ENCODE measurements at regions not wholly inside any gene's neighbourhood (a gene's known extent, or its start where the extent isn't known, plus 50 kb on each side); places are given as distances from the start of the nearest gene placed in this dataset.

DNA sequence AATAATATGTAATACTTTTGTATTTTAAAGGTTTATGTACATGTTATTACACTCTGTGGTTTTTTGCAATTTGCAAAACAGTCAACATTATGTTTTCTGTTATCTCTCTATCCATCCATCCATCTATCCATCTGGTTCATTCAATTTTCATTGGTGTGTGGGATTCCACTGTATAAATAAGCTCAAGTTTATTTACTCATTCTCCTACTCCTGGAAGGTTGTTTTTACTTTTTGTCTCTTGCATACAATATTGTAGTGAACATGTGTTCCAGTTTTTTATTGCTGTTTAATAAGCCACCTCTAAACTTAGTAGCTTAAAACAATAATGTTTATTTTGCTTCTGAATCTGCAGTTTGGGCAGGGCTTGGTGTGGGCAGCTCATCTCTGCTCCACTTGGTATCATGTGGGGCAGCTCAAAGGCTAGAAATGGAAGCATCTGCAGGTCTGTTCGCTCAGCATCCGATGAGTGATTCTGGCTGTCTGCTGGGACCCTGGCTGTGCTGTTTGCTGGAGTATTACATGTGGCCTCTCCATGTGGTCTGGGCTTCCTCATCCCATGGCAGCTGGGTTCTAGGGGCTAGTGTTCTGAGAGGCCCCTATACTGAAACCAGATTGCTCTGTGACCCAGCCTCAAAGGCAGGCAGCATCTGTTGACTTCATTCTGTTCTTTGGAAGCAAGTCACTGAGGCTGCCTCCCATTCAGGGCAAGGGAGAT lies 98.8 kb downstream of the SLC25A47 start:
- Histone ChIP-seq H3K4me1 (ENCODE audit: low read length) (0 out of 2 replicates have a peak, but pooled peaks cover 6% of the 10 kb centered on the region), H3K4me2 (ENCODE audit: low read length) (no peak overlapping the region), H3K79me2 (ENCODE audit: low read length) (no peaks in the 10 kb centered on the region), H2AFZ (ENCODE audit: low read depth, low read length) (no peak overlapping the region), H3K4me3 (ENCODE audit: low read length) (no peak overlapping the region), H3K9ac (ENCODE audit: low read length) (no peak overlapping the region), H4K20me1 (ENCODE audit: insufficient read depth, low read length) (no peaks in the 10 kb centered on the region), H3K27ac (ENCODE audit: low read length) (no peak overlapping the region), H3K27me3 (ENCODE audit: low read depth, low read length) (no peaks in the 10 kb centered on the region), H3K36me3 (replicated peaks; ENCODE audit: low read depth, low read length) (no peaks in the 10 kb centered on the region), H3K9me3 (ENCODE audit: insufficient read depth, low read length) (no peaks in the 10 kb centered on the region)
- TF ChIP-seq, protein P1, sequence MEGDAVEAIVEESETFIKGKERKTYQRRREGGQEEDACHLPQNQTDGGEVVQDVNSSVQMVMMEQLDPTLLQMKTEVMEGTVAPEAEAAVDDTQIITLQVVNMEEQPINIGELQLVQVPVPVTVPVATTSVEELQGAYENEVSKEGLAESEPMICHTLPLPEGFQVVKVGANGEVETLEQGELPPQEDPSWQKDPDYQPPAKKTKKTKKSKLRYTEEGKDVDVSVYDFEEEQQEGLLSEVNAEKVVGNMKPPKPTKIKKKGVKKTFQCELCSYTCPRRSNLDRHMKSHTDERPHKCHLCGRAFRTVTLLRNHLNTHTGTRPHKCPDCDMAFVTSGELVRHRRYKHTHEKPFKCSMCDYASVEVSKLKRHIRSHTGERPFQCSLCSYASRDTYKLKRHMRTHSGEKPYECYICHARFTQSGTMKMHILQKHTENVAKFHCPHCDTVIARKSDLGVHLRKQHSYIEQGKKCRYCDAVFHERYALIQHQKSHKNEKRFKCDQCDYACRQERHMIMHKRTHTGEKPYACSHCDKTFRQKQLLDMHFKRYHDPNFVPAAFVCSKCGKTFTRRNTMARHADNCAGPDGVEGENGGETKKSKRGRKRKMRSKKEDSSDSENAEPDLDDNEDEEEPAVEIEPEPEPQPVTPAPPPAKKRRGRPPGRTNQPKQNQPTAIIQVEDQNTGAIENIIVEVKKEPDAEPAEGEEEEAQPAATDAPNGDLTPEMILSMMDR (IDR thresholded peaks at IDR 0.05; ENCODE audit: low read depth, low read length): no peak
- no peak for TF ChIP-seq EZH2phosphoT487 (IDR thresholded peaks at IDR 0.05; ENCODE audit: low read depth)

DNA sequence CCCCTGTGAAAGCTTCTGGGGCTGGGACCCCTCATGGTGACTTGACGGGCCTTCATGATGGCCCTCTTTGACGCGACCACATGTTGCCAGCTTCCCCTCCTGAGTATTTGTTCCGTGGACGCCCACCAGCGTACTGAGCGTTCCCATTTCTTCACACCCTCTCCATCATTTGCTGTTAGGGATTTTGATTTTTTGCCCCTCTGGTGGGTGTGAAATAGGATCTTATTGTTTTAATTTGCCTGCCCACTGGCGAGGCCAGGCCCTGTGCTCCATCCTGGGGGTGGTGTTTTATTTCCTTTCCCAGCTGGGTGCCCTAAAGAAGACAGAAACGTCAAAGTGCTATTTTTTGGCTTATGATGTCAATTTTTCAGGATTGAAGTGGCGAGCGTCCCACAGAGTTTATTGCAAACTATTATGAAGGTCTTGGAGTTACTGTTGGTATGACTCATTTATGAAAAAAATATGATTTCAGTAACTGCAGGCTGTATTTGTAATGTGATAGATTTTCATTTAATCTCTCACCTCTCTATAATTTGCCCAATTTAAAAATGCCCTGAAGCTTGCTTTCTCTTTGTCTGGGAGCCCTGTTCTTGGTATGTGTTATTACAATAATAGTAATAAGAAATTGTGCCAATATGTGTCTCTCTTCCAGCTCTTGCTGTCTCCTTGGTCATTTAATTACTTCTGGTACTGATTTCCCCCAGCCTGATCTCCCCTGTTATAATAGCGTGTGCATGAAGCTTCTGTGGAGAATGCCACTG lies 99.6 kb downstream of the SLC25A47 start:
- Histone ChIP-seq H4K20me1 (ENCODE audit: insufficient read depth, low read length) (no peaks in the 10 kb centered on the region), H3K79me2 (ENCODE audit: low read length) (no peaks in the 10 kb centered on the region), H3K4me3 (ENCODE audit: low read length) (no peak overlapping the region), H3K4me2 (ENCODE audit: low read length) (no peak overlapping the region), H3K4me1 (ENCODE audit: low read length) (0 out of 2 replicates have a peak, but pooled peaks cover 6% of the 10 kb centered on the region), H2AFZ (ENCODE audit: low read depth, low read length) (no peak overlapping the region), H3K27ac (ENCODE audit: low read length) (no peak overlapping the region), H3K9me3 (ENCODE audit: insufficient read depth, low read length) (no peaks in the 10 kb centered on the region), H3K36me3 (replicated peaks; ENCODE audit: low read depth, low read length) (no peaks in the 10 kb centered on the region), H3K9ac (ENCODE audit: low read length) (no peak overlapping the region), H3K27me3 (ENCODE audit: low read depth, low read length) (no peaks in the 10 kb centered on the region)
- TF ChIP-seq, protein P1 (IDR thresholded peaks at IDR 0.05; ENCODE audit: low read depth, low read length): no peak
- TF ChIP-seq EZH2phosphoT487 (IDR thresholded peaks at IDR 0.05; ENCODE audit: low read depth): no peak

DNA sequence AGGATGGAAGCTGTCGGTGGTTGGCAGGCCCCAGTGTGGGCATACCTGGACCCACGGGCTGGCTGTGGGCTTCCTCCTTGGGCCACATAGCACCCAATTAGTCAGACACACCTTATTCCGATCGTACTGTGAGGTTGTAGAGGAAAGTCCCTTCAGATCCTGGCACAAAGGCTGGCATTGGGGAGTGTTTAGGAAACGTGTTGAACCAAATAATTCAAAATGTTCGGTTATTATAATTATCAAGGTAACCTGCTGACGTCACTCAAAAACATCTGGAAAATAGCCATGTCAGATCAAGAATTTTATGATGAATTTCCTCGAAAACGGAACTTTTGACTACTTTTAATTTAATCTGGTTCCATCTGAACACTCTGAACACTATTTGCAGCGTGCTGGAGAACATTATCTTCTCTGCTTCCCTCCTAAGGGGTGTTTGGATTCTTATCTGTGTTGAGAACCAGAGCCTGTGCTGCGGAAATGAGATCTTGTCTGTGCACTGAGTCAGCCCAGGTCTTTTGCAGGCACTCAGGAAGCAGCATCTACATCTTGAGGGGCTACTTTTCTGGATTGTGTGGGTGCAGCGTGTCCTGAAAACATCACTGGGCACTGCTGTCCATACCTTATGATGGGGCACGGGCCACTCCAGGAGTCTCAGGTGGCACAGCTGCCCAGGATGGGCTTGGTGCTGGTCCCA lies 100.3 kb downstream of the SLC25A47 start:
- Histone ChIP-seq H3K9me3 (ENCODE audit: insufficient read depth, low read length) (no peaks in the 10 kb centered on the region), H3K27ac (ENCODE audit: low read length) (no peak overlapping the region), H2AFZ (ENCODE audit: low read depth, low read length) (no peak overlapping the region), H3K36me3 (replicated peaks; ENCODE audit: low read depth, low read length) (no peaks in the 10 kb centered on the region), H3K4me3 (ENCODE audit: low read length) (no peak overlapping the region), H3K4me2 (ENCODE audit: low read length) (no peak overlapping the region), H3K9ac (ENCODE audit: low read length) (no peak overlapping the region), H3K4me1 (ENCODE audit: low read length) (peaks cover 11% of the 10 kb centered on the region), H4K20me1 (ENCODE audit: insufficient read depth, low read length) (no peaks in the 10 kb centered on the region), H3K79me2 (ENCODE audit: low read length) (no peaks in the 10 kb centered on the region), H3K27me3 (ENCODE audit: low read depth, low read length) (no peaks in the 10 kb centered on the region)
- no peak for TF ChIP-seq EZH2phosphoT487 (IDR thresholded peaks at IDR 0.05; ENCODE audit: low read depth)
- TF ChIP-seq, protein P1 (IDR thresholded peaks at IDR 0.05; ENCODE audit: low read depth, low read length): no peak

Measured in OCI-LY3 (cell line).